NCI-H460 (cell line): ENCODE measurements at regions not wholly inside any gene's neighbourhood (a gene's known extent, or its start where the extent isn't known, plus 50 kb on each side); places are given as distances from the start of the nearest gene placed in this dataset.
"Not testable (repeated sequence)": the region's sequence is repeated elsewhere in the genome, so short reads cannot be mapped to it uniquely, and the experiment has no call there.

Source experiments
- DNase-seq: peaks from one replicate; pipeline ENCODE4 v3.0.0-alpha.2; 2016; ENCODE audit warnings: low read depth; ENCODE audit errors: extremely low read depth

- DNase-seq, result no peak
Observed at GRCh38 chr10:108327706-108328105, 1163.2 kb upstream of the SORCS1 start.

DNA sequence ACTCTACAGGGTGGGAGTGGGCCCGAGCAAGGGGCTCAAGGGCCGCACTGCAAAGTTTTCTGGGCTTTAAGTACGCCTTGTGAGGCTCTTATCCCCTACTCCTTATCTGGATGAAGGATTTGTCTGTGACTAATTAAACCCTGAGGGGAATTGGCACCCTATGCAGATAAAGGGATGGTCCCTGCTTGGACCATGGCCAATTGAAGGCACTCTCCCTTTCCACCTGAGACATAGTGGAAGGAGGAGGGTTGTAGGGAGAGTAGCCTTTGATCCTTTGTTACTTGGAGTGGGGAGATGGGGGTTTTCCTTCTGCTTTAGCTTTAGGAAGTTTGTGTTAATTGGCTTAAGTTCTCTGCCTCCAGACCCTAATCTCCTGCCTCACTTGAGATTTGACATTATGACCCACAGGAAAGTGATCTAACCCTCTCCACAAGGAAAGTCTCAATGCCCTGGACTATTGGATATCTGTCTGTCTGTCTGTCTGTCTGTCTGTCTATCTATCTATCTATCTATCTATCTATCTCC is 1158.8 kb upstream of the SORCS1 start:
- DNase-seq, result no peak

DNA sequence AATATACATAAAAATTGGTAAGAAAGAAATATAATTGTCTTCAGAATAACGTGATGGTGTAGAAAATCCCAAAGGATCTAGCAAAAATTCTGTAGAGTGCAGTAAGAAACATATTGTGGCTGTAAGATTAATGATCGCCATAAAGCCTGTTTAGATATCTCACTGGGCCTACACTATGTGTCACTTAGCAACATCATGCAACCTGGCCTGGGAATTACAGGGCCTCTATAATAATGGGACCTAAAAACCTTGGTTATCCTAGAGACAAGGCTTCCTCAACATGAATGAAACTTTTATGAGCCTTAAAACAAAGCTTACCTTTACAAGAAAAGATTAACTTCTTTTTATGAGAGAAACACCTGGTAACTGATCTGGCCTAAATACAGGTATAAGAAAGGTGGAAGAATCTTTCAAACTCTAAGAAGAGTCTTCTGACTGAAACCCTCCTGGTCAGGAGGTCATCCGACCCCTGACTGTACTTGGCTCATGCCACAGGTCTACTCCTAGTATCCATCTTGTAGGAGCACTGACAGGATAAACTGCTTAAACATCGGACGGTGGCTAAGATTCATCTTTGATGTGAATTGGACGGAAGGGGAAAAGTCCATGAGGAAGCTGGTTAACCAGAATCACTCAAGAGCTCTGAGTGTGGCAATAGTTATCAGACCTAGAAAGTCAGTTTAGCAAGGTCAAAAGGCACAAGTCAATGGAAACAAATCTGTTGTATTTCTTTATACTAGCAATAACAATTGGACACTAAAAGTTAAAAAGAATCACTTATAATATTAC is 1155.1 kb upstream of the SORCS1 start:
- no peak for DNase-seq

DNA sequence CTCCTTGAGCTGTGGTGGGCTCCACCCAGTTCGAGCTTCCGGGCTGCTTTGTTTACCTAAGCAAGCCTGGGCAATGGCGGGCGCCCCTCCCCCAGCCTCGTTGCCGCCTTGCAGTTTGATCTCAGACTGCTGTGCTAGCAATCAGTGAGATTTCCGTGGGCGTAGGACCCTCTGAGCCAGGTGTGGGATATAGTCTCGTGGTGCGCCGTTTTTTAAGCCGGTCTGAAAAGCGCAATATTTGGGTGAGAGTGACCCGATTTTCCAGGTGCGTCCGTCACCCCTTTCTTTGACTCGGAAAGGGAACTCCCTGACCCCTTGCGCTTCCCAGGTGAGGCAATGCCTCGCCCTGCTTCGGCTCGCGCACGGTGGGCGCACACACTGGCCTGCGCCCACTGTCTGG is 1151.1 kb upstream of the SORCS1 start:
- DNase-seq, result not testable (repeated sequence)

- DNase-seq, result no peak
Observed at GRCh38 chr10:108307925-108308312, 1143.4 kb upstream of the SORCS1 start.

- no peak for DNase-seq
Observed at GRCh38 chr10:108307250-108307924, 1142.9 kb upstream of the SORCS1 start.

DNA sequence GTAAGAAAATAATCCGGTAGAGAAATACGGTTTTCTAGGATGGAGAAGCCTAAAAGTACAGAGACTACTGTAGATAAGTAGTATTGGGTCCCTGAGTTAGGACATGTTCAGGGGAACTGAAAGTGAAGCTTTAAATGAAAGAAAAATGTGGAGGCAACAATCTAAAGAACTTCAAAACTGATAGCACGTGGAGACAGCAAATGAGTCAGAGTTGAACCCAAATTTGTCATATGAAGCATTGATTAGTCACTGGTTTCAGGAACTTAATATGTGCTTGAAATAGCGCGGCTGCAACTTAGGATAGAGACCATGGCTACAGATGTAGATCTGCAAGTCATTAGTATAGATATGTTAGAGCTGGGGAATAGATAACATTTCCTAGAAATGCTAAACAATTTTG is 1138.6 kb upstream of the SORCS1 start:
- DNase-seq, result no peak

- DNase-seq, result no peak
Observed at GRCh38 chr10:108301002-108301401, 1136.5 kb upstream of the SORCS1 start.

DNA sequence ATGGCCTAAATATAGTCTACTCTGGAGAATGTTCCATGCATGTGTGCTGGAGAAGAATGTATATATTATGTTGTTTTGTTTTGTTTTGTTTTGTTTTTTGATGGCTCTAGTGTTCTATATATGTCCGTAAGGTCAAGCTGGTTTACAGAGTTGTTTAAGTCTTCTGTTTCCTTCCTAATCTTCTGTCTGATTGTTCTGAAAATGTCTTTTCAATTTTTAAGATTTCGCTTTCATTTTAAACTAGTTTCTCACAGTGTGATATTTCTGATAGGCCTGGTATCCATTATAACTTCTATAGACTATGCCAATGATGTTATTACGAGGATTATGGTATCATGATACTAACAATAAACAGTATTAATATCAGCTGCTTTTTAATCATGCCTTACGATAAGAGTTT is 1126.3 kb upstream of the SORCS1 start:
- DNase-seq, result no peak

GRCh38 chr10:108275895-108276685 is 1111.6 kb upstream of the SORCS1 start:
- DNase-seq, result no peak

DNA sequence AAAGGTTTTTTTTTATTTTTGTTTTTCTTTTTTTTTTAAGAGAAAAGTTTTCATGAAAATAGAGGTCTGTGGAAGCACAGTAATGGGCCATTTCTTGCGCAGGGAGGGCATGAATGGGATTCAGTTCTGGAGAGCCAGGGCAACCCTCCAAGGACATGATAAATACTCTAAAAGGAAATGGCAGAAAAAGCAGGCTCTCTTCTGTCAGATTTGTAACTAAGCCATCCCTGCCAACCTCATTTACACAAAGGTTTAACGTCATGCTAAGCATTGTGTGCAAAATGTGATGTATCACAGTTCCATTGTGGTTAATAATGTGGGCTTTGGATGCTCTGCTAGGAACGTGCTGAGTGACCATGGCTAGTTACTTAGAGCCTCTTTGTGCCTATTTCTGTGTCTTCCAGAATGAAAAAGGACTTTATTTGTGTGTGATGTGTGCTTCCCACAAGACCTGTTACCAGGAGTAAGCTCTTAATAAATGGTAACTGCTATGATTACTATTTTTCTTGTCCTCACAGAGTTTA is 1095.9 kb upstream of the SORCS1 start:
- no peak for DNase-seq

- no peak for DNase-seq
Observed at GRCh38 chr10:108254089-108254488, 1089.6 kb upstream of the SORCS1 start.

DNA sequence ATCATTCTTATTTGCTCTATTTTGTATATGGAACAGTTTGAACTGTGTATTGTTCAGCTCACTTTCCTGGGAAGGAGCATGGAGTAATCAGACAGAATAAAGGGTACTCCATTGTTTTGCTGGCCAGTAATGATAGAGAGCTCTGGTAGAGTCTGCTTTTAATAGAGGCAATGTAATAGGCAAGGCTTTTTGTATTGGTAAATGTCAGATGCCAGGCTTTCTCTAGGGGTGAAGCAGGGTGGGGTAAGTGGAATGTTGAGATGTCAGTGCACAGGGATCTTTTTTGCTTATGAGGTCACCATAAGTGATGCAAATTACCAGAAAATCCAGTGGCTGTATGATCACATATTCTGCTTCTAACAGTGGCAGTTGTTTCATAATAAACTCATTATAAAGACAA is 1088.3 kb upstream of the SORCS1 start:
- DNase-seq, result no peak

- DNase-seq, result no peak
Observed at GRCh38 chr10:108250936-108251620, 1086.6 kb upstream of the SORCS1 start.

- DNase-seq, result no peak
Observed at GRCh38 chr10:108249940-108250339, 1085.4 kb upstream of the SORCS1 start.

DNA sequence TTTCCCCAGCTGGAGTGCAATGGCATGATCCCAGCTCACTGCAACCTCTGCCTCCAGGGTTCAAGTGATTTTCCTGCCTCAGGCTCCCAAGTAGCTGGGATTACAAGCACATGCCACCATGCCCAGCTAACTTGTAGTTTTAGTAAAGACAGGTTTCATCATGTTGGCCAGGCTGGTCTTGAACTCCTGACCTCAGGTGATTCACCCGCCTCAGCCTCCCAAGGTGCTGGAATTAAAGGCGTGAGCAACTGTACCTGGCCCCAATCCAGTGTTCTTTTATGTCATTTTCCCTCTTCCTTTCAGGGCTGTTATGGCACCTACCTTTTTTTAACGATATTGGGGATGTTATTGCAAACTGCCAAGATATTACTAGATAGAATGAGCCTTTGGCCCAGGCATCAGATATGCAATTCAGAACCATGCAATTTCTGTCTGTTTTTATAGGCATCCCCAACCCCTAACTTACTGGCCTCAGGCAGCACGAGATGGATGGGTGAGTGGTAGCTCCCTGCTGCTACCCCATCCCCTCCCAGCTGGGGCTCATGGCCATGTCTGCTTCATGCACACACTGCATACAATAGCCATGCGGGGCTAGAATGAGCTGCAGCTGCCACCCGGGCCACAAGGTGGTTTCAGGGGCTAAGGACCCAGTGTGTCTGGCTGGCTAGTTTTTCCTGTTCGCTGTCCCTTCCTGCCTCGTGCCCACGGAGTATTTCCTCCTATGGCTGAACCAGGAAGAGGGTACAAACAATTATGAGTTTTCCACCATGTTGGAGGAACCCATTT is 1080.1 kb upstream of the SORCS1 start:
- DNase-seq, result no peak

DNA sequence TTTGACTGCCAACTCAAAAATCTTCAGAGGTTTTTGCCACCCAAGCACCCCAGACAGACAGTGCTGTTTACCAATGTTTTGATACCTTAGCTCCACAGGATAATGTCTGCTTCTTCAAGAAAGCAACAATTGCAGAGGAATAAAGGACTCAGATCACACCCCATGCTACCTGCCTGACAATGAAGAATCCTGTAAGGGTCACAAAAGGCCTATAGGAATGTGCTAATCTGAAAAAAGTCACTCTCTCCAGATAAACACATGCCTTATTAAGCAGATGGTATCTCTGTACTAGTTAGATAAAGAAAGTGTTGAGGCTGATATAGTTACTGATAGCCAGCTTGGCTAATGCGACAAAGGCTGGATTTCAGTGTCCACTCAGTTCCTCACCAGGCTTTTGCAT is 1076.7 kb upstream of the SORCS1 start:
- no peak for DNase-seq

GRCh38 chr10:108238261-108238660 is 1073.8 kb upstream of the SORCS1 start:
- no peak for DNase-seq

GRCh38 chr10:108230478-108231170 is 1066.1 kb upstream of the SORCS1 start:
- no peak for DNase-seq
